ENCODE measurements at regions not wholly inside any gene's neighbourhood (a gene's known extent, or its start where the extent isn't known, plus 50 kb on each side); places are given as distances from the start of the nearest gene placed in this dataset.
"Not testable (repeated sequence)": the region's sequence is repeated elsewhere in the genome, so short reads cannot be mapped to it uniquely, and the experiment has no call there.

GRCh38 chr6:134778431-134778830, 171.5 kb downstream of the ALDH8A1 start:
- no peak for TF ChIP-seq CTCF (IDR thresholded peaks at IDR 0.05; ENCODE audit: extremely low read depth, missing control alignments)
- no peak for DNase-seq (ENCODE audit: low spot score)

DNA sequence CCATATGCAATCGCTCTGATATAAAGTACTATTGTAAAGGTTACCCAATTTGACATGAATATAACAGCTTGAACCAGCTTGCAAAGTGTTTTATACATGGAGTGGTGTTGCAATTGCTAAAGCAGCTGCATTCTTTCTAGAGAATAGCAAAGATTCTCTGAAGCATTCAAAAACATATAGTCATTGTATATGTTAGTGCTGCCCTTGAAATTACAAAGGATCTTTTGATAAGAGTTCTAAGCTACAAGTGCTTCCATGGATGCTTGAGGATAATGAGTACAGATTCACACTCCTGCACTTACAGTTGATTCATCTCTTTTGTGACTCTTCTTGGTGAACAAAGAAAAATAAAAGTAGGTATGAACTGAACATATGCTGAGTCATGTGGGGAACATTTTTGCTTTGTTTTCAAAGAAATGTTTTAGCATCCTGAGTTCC, 175.7 kb downstream of the ALDH8A1 start:
- no peak for TF ChIP-seq CTCF (IDR thresholded peaks at IDR 0.05; ENCODE audit: extremely low read depth, missing control alignments)
- DNase-seq (ENCODE audit: low spot score), result no peak

DNA sequence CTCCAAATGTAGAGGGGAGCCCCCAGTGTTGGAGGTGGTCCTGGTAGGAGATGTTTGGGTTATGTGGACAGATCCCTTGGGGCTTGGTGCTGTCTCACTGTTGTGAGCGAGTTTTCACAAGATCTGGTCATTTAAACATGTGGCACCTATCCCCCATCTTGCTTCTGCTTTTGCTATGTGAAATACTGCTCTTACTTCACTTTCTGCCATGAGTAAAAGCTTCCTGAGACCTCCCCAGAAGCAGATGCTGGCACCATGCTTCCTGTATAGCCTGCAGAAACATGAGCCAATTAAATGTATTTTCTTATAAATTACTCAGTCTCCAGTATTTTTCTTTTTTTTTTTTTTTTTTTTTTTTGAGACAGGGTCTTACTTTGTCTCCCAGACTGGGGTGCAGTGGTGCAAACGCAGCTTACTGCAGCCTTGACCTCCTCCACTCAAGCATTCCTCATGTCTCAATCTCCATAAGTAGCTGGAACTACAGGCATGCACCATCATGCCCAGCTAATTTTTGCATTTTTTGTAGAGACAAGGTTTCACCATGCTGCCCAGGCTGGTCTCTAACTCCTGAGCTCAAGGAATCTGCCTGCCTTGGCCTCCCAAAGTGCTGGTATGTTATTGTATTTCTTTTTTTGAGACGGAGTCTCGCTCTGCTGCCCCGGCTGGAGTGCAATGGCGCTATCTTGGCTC, 177.1 kb downstream of the ALDH8A1 start:
- no peak for DNase-seq (ENCODE audit: low spot score)
- TF ChIP-seq CTCF (IDR thresholded peaks at IDR 0.05; ENCODE audit: extremely low read depth, missing control alignments), result no peak

GRCh38 chr6:134768931-134769330, 181.0 kb downstream of the ALDH8A1 start:
- TF ChIP-seq CTCF (IDR thresholded peaks at IDR 0.05; ENCODE audit: extremely low read depth, missing control alignments), result no peak
- no peak for DNase-seq (ENCODE audit: low spot score)

DNA sequence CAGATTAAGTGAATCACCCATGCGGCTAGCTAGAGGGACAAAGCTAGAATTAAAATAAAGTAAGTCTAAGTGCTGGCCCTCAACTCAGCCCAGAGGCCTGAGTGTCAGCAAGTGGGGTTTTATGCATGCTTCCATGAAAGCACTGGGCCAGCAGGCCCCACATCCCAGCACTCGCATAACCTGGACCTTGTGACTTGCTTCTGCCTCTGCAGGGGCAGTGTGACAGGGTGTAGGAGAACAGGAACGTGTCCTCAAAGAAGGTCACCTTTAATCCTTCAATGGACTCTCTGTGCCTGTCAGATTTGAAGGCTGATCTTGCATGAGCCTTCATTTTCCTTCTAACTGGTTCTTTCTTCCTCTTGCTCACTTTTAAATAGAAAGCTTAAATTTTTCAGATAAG, 183.4 kb downstream of the ALDH8A1 start:
- no peak for DNase-seq (ENCODE audit: low spot score)

GRCh38 chr6:134764741-134765140, 185.2 kb downstream of the ALDH8A1 start:
- no peak for DNase-seq (ENCODE audit: low spot score)
- TF ChIP-seq CTCF (IDR thresholded peaks at IDR 0.05; ENCODE audit: extremely low read depth, missing control alignments), result no peak

More for the DNA sequence above, 183.4 kb downstream of the ALDH8A1 start:
- TF ChIP-seq CTCF (IDR thresholded peaks at IDR 0.05; ENCODE audit: extremely low read depth, missing control alignments), result no peak

- not testable (repeated sequence) for DNase-seq (ENCODE audit: low spot score)
Measured at GRCh38 chr6:134763575-134763974, 186.3 kb downstream of the ALDH8A1 start.

GRCh38 chr6:134758621-134759020, 191.3 kb downstream of the ALDH8A1 start:
- DNase-seq (ENCODE audit: low spot score), result no peak
- no peak for TF ChIP-seq CTCF (IDR thresholded peaks at IDR 0.05; ENCODE audit: extremely low read depth, missing control alignments)
